ENCODE measurements at regions not wholly inside any gene's neighbourhood (a gene's known extent, or its start where the extent isn't known, plus 50 kb on each side); places are given as distances from the start of the nearest gene placed in this dataset.
A peak's percentile ranks its signal among the peaks of the same experiment; 100 is the strongest.

- H3K4me3 ChIP-seq, result no peak overlapping the region
- H3K4me1 ChIP-seq, result peaks cover 77% of the 10 kb centered on the region
- no peaks in the 10 kb centered on the region; the same call in 1 of the 2 replicates for H3K9me3 ChIP-seq
- H3K27me3 ChIP-seq, result peaks cover 34% of the 10 kb centered on the region
- peak overlapping the region; percentile 84 for H3K4me2 ChIP-seq
- peaks cover 50% of the 10 kb centered on the region for H4K20me1 ChIP-seq
- H3K36me3 ChIP-seq, result no peaks in the 10 kb centered on the region
- no peak overlapping the region for H3K9ac ChIP-seq
- no peak overlapping the region for H3K27ac ChIP-seq
- no peak for TF ChIP-seq Cebpa-rat (IDR thresholded peaks at IDR 0.05)
These were observed 122.6 kb upstream of the RPS6KA2 start for GRCh38 chr6:166749666-166750065.

GRCh38 chr6:166747644-166748595 is 120.9 kb upstream of the RPS6KA2 start:
- peaks cover 69% of the 10 kb centered on the region for H3K4me1 ChIP-seq
- H3K4me2 ChIP-seq, result peak overlapping the region; percentile 66
- TF ChIP-seq Cebpa-rat (IDR thresholded peaks at IDR 0.05), result no peak
- no peaks in the 10 kb centered on the region; the same call in 1 of the 2 replicates for H3K9me3 ChIP-seq
- no peak overlapping the region for H3K27ac ChIP-seq
- no peak overlapping the region for H3K9ac ChIP-seq
- no peaks in the 10 kb centered on the region for H3K36me3 ChIP-seq
- H4K20me1 ChIP-seq, result peaks cover 41% of the 10 kb centered on the region
- H3K4me3 ChIP-seq, result no peak overlapping the region
- H3K27me3 ChIP-seq, result peaks cover 17% of the 10 kb centered on the region

DNA sequence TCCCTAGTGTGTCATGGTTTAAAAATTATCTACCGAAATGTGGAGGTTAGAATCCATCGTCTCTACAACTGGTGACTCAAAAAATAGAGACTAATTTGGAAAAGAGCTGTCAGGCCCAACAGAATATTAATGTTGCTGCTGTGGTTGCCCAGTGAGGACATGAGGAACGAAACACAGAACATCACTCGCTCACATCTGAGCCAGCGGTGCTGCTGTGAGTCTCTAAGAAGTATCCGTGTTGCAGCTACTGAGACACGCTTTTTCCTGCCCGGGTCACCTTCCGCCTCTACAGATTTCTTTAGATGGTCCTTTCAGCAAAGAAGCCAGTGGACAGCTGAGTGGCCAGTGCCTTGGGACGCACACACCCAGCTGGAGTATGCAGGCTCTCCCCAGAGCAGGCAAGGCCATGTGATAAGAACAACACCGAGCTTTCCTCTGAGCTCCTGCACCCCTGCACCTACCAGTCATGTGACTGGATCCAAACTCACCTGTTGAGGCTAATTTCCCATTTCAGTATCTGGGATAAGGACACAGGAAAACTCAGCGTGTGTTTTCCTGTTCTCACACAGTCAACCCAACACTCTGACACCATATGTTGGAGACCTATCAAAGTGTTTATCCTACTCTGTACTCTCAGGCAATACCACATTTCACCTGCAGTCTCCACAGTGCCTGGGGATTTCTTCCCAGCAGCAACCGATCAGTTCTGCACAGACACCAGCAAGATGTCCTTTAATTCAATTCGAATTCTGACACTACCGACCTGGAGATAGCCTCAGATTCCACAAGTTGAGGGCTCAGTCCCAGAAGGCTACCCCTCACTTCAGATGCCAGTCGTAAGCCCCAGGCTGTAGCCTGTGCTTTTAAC is 119.0 kb upstream of the RPS6KA2 start:
- H3K4me3 ChIP-seq, result no peak overlapping the region
- H3K36me3 ChIP-seq, result no peaks in the 10 kb centered on the region
- no peak overlapping the region for H3K4me2 ChIP-seq
- H4K20me1 ChIP-seq, result peaks cover 25% of the 10 kb centered on the region
- no peak for TF ChIP-seq Cebpa-rat (IDR thresholded peaks at IDR 0.05)
- H3K4me1 ChIP-seq, result peaks cover 51% of the 10 kb centered on the region
- no peaks in the 10 kb centered on the region; the same call in 1 of the 2 replicates for H3K9me3 ChIP-seq
- no peak overlapping the region for H3K9ac ChIP-seq
- H3K27ac ChIP-seq, result no peak overlapping the region
- peaks cover 13% of the 10 kb centered on the region for H3K27me3 ChIP-seq

DNA sequence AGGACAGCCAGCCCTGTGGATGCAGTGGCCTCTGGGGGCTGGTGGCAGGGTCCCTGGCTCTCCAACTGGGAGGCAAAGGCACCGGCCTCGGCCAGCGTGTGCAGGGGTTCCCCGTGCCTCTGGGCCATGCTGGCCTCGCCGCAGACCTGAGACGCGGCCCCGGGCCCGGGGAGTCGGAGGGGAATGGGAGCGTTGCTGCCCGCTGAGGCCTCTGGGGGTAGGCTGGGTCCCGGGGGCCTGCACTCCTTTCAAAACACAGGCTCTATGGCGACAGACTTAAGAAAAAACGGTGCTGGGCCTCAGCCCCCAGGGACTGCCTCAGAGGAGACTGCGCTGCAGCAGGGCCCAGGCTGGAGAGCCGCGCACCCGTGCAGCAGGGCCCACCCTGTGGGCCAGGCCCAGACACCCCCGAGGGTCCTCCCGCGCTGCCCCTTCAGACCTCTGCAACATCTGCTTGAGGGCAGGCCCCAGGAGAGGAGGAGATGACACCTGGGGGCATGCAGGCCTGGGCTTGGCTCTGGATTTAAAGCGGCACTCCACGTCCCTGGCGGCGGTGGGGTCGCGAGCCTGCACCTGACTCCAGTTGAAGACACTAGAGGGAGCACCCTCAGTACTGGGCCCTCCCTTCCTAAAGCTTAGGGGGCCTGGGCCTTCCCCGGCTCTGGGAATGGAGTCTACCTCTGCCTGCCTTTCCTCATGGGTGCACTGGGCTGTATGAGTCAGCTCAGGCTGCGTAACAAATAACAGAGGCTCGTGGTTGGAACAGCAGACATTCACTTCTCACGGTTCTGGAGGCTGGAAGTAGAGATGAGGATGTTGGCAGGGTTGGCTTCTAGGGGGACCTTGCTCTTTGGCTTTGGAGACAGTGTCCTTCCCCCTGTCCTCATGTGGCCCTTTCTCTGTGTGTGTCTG is 117.4 kb upstream of the RPS6KA2 start:
- Histone ChIP-seq H3K36me3 (no peaks in the 10 kb centered on the region), H3K27me3 (no peaks in the 10 kb centered on the region), H3K9ac (no peak overlapping the region), H3K4me2 (peak overlapping the region; percentile 22), H3K4me1 (peaks cover 36% of the 10 kb centered on the region), H3K4me3 (no peak overlapping the region), H3K9me3 (no peaks in the 10 kb centered on the region; the same call in 1 of the 2 replicates), H3K27ac (no peak overlapping the region), H4K20me1 (peaks cover 11% of the 10 kb centered on the region)
- no peak for TF ChIP-seq Cebpa-rat (IDR thresholded peaks at IDR 0.05)

GRCh38 chr6:166743406-166744222 is 116.6 kb upstream of the RPS6KA2 start:
- no peak overlapping the region for H3K27ac ChIP-seq
- H4K20me1 ChIP-seq, result peaks cover 11% of the 10 kb centered on the region
- H3K27me3 ChIP-seq, result no peaks in the 10 kb centered on the region
- H3K4me1 ChIP-seq, result peaks cover 36% of the 10 kb centered on the region
- H3K36me3 ChIP-seq, result no peaks in the 10 kb centered on the region
- H3K9ac ChIP-seq, result no peak overlapping the region
- TF ChIP-seq Cebpa-rat (IDR thresholded peaks at IDR 0.05), result no peak
- no peaks in the 10 kb centered on the region; the same call in 1 of the 2 replicates for H3K9me3 ChIP-seq
- H3K4me2 ChIP-seq, result peak overlapping the region; percentile 22; the same call in 1 of the 2 replicates
- no peak overlapping the region for H3K4me3 ChIP-seq

DNA sequence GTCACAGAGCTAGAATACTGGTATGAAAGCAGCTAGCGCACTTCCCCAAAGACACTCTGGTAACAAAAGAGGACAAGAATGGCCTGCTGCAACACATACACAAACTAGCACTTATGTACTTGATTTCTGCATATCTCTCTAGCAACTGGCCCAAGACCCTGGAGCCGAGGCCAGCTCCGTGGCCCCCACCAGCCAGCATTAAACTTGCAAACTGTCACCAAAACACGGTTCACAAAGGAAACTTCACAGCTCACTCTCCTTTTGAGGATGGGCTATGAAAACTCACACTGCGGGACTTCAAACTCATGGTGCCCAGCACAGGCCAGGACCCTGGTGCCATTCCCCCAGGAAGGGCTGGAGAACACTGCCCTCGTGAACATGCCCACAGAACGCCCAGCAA is 115.9 kb upstream of the RPS6KA2 start:
- H3K9ac ChIP-seq, result no peak overlapping the region
- H3K27me3 ChIP-seq, result no peaks in the 10 kb centered on the region
- H3K4me1 ChIP-seq, result peaks cover 32% of the 10 kb centered on the region
- no peak for TF ChIP-seq Cebpa-rat (IDR thresholded peaks at IDR 0.05)
- no peak overlapping the region for H3K27ac ChIP-seq
- no peak overlapping the region for H3K4me3 ChIP-seq
- H4K20me1 ChIP-seq, result peaks cover 11% of the 10 kb centered on the region
- H3K4me2 ChIP-seq, result no peak overlapping the region
- H3K36me3 ChIP-seq, result no peaks in the 10 kb centered on the region
- H3K9me3 ChIP-seq, result no peaks in the 10 kb centered on the region; the same call in 1 of the 2 replicates

DNA sequence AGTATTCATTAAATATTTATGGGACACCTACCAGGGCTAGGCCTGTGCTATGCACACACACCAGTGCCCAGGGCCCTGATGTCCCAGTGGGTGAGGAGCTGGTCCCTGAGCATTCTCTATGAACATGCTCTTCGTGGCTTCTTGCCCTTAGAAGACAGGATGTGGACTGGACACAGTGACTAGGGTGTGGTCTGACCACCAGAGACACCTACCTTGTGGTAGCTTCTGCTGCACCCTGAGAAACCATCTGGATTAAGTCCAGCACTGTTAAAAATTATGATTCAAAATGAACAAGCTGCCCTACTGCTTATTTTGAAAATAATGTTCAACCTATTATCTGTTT is 112.9 kb upstream of the RPS6KA2 start:
- Histone ChIP-seq H4K20me1 (no peaks in the 10 kb centered on the region), H3K4me1 (peaks cover 8% of the 10 kb centered on the region), H3K4me2 (no peak overlapping the region), H3K27ac (no peak overlapping the region), H3K9me3 (no peaks in the 10 kb centered on the region; the same call in 1 of the 2 replicates), H3K36me3 (no peaks in the 10 kb centered on the region), H3K9ac (no peak overlapping the region), H3K4me3 (no peak overlapping the region), H3K27me3 (no peaks in the 10 kb centered on the region)
- no peak for TF ChIP-seq Cebpa-rat (IDR thresholded peaks at IDR 0.05)

GRCh38 chr6:166739117-166739975 is 112.3 kb upstream of the RPS6KA2 start:
- Histone ChIP-seq H3K36me3 (no peaks in the 10 kb centered on the region), H3K4me2 (no peak overlapping the region), H3K27me3 (no peaks in the 10 kb centered on the region), H3K9me3 (no peaks in the 10 kb centered on the region), H4K20me1 (no peaks in the 10 kb centered on the region), H3K27ac (no peak overlapping the region), H3K9ac (no peak overlapping the region), H3K4me3 (no peak overlapping the region), H3K4me1 (peaks cover 4% of the 10 kb centered on the region)
- no peak for TF ChIP-seq Cebpa-rat (IDR thresholded peaks at IDR 0.05)

All from BLaER1 (cell line).